ENCODE measurements at regions not wholly inside any gene's neighbourhood (a gene's known extent, or its start where the extent isn't known, plus 50 kb on each side); places are given as distances from the start of the nearest gene placed in this dataset.

- no peak for TF ChIP-seq CTCF (IDR thresholded peaks at IDR 0.05)
- TF ChIP-seq POLR2AphosphoS5 (IDR thresholded peaks at IDR 0.05): no peak
- TF ChIP-seq POLR2A (IDR thresholded peaks at IDR 0.05; ENCODE audit: low read depth): no peak
- TF ChIP-seq EP300 (IDR thresholded peaks at IDR 0.05): no peak
These were observed 219.6 kb downstream of the C11orf87 start for GRCh38 chr11:109641549-109641948.

Data from esophagus muscularis mucosa (tissue), 4 donors.